ENCODE measurements at regions not wholly inside any gene's neighbourhood (a gene's known extent, or its start where the extent isn't known, plus 50 kb on each side); places are given as distances from the start of the nearest gene placed in this dataset.

GRCh38 chr22:44640618-44641155 lies 61.3 kb upstream of the PRR5 start:
- ChIA-PET POLR2A (no interaction called here), CTCF (interaction anchor here (0.5 to 1.1 kb wide), 3 partner anchors 13 to 44 kb away, joined by 3 to 4 read pairs (median 4); no protein-coding TSS in a partner anchor)
- ATAC-seq (no peak), DNase-seq (ENCODE audit: low spot score) (no peak)
- Mint-ChIP-seq H3K9me3 (no peaks in the 10 kb centered on the region; the same call in 1 of the 2 replicates), H3K27ac (no peak overlapping the region), H3K4me3 (no peak overlapping the region), H3K4me1 (no peaks in the 10 kb centered on the region), H3K36me3 (no peaks in the 10 kb centered on the region), H3K27me3 (ENCODE audit: low read depth) (no peaks in the 10 kb centered on the region; the same call in 1 of the 2 replicates)
- TF ChIP-seq ZMAT4 (CRISPR knock-in tag; IDR thresholded peaks at IDR 0.05) (no peak), ZNF396 (CRISPR knock-in tag; IDR thresholded peaks at IDR 0.05; ENCODE audit: borderline replicate concordance) (no peak), GTF2I (CRISPR knock-in tag; conservative IDR thresholded peaks at IDR 0.05) (no peak), ARID4B (CRISPR knock-in tag; IDR thresholded peaks at IDR 0.05; ENCODE audit: borderline replicate concordance) (no peak), ELF4 (CRISPR knock-in tag; IDR thresholded peaks at IDR 0.05; ENCODE audit: low read depth) (no peak), ZNF138 (CRISPR knock-in tag; conservative IDR thresholded peaks at IDR 0.05) (no peak), ERG (CRISPR knock-in tag; IDR thresholded peaks at IDR 0.05) (no peak), FOXJ3 (CRISPR knock-in tag; IDR thresholded peaks at IDR 0.05; ENCODE audit: borderline replicate concordance) (no peak), FOXK1 (CRISPR knock-in tag; IDR thresholded peaks at IDR 0.05) (no peak), CREB1 (CRISPR knock-in tag; IDR thresholded peaks at IDR 0.05) (no peak), KAT7 (CRISPR knock-in tag; IDR thresholded peaks at IDR 0.05; ENCODE audit: borderline replicate concordance) (no peak), MXD4 (CRISPR knock-in tag; IDR thresholded peaks at IDR 0.05; ENCODE audit: borderline replicate concordance) (no peak), ZNF671 (CRISPR knock-in tag; IDR thresholded peaks at IDR 0.05) (no peak), ZNF512 (CRISPR knock-in tag; IDR thresholded peaks at IDR 0.05; ENCODE audit: borderline replicate concordance) (no peak), MAX (CRISPR knock-in tag; IDR thresholded peaks at IDR 0.05) (no peak), NR2C2 (CRISPR knock-in tag; IDR thresholded peaks at IDR 0.05) (no peak), RORB (CRISPR knock-in tag; IDR thresholded peaks at IDR 0.05) (no peak), RELA (CRISPR knock-in tag; IDR thresholded peaks at IDR 0.05; ENCODE audit: borderline replicate concordance) (no peak), ZNF232 (CRISPR knock-in tag; IDR thresholded peaks at IDR 0.05) (no peak), ETV6 (CRISPR knock-in tag; IDR thresholded peaks at IDR 0.05) (no peak)

Data from WTC11 (cell line).